ENCODE measurements at regions not wholly inside any gene's neighbourhood (a gene's known extent, or its start where the extent isn't known, plus 50 kb on each side); places are given as distances from the start of the nearest gene placed in this dataset.
A peak's percentile ranks its signal among the peaks of the same experiment; 100 is the strongest.
"Not testable (repeated sequence)": the region's sequence is repeated elsewhere in the genome, so short reads cannot be mapped to it uniquely, and the experiment has no call there.

DNA sequence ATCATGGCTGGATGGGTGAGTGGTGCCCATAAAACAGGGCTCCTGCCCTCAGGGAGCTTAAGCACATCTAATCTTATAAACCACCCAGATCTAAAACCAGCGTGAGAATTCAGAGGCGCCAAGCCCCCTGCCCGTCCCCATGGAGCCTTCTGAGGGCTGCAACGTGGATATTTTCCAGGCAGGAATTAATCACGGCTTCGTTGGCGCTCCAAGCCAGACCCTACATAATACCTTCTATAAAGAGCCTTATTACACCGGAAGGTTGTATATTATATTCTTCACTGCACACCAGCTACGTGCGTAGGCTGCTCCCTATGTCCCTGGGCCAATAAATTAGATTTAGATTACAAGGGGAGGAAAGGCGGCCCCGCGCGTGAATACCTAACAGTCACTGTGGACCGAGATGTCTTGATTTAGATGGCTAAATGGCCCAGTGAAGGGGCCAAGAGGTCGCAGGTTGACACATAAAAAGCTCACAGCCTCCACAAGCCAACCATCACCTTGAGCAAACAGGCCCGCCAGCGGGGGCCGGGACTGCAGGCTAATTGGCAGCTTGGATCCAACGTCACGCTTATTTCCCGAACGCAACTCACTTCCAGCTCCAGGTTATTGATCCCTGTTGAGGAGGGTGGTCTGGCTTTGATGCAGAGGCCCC lies 64.7 kb upstream of the APCDD1L start:
- DNase-seq (ENCODE audit: low spot score), result peak; percentile 41

DNA sequence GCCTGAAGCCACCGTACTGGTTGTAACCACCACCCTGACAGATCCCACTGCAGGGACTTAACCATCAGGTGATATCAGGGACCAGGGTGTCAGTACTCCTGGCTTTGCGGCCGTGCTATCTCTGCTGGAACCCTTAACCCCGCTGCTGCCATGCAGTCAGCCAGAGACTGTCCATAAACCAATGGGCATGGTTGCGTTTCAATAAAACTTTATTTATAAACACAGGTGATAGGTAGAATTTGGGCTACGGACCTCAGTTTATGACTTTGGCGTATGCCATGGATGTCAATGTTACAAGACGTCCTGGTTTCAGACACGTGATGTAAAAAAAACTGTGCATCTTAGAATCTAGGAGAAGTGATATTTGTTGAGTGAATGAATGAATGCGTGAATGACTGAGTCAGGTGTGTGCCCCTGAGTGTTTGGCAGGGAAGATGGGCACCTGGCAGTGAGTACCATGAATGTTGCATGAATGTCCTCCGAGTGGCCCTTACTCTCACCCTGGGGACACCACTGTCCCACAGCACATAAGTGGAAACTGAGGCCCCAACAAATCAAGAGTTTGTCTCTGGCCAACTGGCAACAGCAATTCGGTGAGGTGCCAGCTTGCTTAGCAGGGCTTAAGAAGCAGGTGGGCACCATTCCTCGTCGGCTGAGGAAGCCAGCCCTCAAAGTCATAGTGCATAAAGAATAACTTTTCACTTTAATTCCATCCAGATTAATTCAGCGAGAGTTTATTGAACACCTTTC lies 64.0 kb upstream of the APCDD1L start:
- no peak for DNase-seq (ENCODE audit: low spot score)

DNA sequence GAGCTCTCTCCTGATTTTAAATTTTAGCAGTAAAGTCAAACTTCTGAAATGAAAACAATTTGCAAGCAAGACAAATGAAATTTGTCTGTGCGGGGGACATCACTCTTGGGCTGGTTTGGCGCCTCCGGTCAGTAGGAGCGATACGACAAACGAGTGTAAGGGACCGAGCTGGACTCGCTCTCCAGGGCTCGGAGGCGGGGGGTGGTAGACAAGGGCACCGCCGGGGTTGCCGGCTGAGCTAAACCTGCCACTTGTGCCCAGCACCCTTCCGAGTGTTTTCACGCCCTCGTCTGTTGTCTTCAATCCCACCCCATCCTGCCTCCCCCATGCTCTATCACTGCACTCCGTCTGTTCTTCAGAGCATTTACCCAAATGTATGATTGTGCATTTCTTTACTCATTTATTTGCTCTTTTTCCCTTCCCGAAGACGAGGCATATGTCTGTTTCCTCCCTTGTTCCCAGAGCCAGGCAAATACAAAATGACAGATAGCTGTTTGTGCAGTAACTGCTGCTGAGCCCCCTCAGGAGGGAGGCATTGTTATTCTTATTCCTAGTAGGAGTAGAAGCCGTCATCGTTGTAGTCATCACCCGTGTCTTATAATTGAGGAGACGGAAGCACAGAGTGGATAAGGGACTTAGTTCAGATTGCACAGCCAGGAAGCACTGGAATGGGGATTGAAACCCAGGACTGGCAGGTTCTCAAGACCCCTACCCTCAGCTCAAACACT lies 62.8 kb upstream of the APCDD1L start:
- DNase-seq (ENCODE audit: low spot score), result no peak

DNA sequence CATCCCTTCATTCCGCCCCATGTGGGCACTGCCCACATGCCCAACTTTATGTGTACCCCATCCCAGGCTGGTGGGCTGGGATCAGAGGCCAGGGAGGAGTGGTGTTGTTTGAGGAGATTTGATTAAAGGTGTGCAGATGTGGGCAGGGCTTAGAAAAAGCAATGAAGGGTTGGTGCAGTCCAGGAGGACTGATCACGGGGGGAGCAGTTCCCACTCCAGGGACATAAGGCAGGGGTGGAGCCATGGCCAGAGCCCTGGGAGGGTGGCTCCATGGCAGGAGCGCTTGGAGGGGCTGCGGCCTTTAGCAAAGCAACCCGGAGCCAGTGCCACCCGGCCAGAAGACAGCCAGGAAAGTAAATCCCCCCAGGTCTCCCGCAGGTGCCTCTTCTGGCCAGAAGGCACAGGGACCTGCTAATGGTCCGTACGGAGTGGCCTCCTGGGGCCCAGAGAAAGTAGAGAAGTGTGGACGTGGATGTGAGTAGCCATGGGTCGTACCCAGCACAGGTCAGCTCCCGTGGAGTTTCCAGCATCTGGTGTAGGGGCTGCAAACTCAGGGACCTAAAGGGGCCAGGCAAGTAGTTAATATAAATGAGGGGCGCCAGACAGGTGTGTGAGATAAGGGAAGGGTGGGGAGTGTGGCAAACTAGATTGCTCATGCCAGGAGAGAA lies 62.1 kb upstream of the APCDD1L start:
- no peak for DNase-seq (ENCODE audit: low spot score)

- peak; percentile 49 for DNase-seq (ENCODE audit: low spot score)
These were observed 61.4 kb upstream of the APCDD1L start for GRCh38 chr20:58576603-58576970.

DNA sequence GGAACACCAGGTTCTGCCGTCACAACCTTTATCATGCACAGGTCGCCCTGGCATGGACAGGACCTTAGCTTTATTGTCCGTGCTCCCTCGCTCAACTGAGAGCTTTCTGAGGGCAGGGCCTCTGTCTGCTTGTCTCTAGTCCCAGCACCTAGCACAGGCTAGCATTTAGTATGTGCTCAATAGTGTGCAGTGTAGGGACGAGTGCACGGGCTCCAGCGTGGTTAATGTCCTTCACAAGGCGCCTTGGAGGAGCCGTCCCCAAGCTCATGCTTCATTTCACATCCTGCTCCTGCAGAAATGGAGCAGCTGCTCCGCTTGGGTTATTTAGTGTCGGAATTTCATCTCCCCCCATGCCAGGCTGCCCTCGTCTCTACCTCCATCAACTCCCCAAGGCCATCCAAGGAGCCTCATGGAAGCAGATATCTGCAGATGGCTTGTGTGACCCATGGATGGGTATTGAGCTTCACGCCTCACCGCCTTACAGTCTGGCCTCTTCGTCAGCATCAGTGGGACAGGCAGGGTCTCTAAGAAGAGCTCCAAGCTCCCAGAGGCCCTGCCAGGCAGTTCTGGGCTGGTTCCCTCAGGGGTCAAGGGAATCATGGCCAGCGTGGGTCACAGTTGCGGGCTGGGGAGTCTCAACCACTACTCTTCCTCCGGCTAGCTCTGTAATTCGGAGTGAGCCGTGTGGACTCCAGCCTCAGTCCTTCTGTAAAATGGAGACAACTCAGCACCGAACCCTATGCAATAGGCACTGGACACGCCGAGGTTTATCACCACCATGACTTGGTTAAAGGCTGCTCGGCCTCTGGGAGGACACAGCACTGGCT lies 60.8 kb upstream of the APCDD1L start:
- DNase-seq (ENCODE audit: low spot score), result no peak

DNA sequence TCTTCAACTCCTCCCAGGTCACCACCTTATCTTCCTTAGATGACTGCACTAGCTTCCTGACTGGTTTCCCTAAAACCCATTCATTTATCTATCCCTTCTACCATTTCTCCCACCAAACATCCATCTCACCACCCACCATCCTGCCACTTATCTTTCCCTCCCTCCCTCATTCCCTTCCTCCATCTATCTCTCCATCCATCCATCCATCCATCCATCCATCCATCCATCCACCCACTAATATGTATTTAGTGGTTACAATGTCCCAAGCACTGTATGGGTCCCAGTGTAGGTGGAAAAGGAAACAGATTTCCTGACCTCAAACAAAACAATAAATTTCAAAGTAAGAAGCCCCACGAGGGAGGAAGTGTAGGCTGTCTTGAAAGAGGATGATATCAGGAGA lies 59.3 kb upstream of the APCDD1L start:
- DNase-seq (ENCODE audit: low spot score), result no peak

- DNase-seq (ENCODE audit: low spot score), result no peak
These were observed 58.8 kb upstream of the APCDD1L start for GRCh38 chr20:58573986-58574385.

- no peak for DNase-seq (ENCODE audit: low spot score)
These were observed 58.1 kb upstream of the APCDD1L start for GRCh38 chr20:58573257-58573656.

DNA sequence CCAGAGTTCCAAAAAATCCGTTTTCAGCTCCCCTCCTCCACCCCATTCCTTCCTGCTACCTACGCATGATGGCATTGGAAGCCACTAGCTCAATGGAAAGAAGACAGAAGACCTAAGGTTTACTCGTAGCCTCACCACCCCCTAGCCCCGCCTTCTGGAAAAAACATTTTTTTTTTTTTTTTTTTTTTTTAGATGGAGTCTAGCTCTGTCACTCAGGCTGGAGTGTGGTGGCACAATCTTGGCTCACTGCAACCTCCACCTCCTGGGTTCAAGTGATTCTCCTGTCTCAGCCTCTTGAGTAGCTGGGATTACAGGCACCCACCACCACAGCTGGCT lies 57.2 kb upstream of the APCDD1L start:
- not testable (repeated sequence) for DNase-seq (ENCODE audit: low spot score)

DNA sequence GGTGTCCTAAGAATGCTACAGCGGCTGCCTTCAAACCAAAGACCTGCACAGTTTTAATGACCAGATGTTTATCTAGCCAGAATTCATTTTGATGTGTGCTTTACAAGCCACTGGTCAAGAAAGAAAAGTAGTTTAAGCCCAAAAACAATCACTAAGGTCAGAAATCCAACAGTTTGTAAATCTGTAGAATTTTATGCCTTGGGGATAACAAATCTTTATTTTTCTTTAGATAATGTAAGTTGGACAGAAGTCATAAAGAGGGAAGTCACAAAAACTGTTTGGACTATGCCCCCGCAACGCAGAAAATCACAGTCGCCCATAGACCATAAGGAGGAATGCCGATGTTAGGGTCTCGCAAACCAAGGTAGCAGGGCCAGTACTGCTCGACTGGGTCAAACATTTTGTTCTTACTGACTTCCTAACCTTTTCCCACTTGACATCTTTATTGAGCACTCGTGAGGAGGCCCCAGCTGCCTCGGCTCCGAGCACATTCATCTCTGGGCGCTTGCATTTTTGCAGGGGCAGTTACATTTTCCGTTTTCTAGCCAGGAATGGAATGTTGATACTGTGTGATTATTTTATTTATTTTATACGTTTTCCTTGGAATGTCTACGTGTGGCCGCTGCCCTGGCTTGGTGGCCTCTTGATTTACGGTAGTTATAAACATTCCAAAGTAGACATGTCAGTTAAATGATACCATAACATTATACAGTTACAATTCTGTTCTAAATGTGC lies 56.7 kb upstream of the APCDD1L start:
- DNase-seq (ENCODE audit: low spot score), result peak; percentile 76

DNA sequence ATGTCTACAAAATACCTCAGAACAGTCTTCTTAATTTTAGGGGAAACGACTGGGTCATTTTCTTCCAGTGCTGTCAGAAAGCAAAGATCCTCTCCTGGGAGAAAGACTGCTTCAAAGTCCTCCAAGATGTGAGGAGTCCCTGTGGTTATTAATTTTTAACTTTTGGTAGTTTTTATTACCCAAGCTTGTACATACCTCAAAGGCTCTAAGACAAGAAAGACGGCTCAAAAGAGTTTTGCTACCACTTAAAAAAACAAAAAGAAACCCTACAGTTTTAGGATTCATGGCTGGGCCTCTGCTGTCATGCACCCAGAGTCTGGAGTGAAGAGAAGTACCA lies 56.1 kb upstream of the APCDD1L start:
- DNase-seq (ENCODE audit: low spot score), result no peak

GRCh38 chr20:58570204-58570859 lies 55.1 kb upstream of the APCDD1L start:
- no peak for DNase-seq (ENCODE audit: low spot score)

GRCh38 chr20:58569241-58570125 lies 54.3 kb upstream of the APCDD1L start:
- no peak for DNase-seq (ENCODE audit: low spot score)

GRCh38 chr20:58568483-58569240 lies 53.5 kb upstream of the APCDD1L start:
- no peak for DNase-seq (ENCODE audit: low spot score)

- no peak for DNase-seq (ENCODE audit: low spot score)
These were observed 52.9 kb upstream of the APCDD1L start for GRCh38 chr20:58568126-58568482.

DNA sequence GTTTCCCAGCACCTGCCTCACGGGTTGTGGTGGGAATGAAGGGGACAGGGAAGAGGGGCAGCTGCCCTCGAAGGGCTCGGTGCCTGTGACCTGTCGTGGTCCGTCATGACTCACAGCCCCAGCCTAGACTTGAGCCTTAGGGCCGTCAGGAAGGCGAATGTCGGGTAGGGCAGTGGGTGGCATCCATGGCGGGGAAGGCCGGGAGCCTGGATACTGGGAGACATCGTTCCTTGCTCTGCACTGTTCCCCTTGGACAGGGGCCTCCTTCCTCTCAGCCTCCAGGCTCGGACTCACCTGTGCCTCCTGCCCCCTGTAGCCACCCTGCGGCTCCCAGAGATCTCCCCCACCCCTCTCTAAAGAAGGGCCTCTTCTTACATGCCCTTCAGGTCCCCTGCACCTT lies 52.2 kb upstream of the APCDD1L start:
- no peak for DNase-seq (ENCODE audit: low spot score)

- DNase-seq (ENCODE audit: low spot score), result no peak
These were observed 51.8 kb upstream of the APCDD1L start for GRCh38 chr20:58566981-58567380.
